PC-3 (cell line): ENCODE measurements at regions not wholly inside any gene's neighbourhood (a gene's known extent, or its start where the extent isn't known, plus 50 kb on each side); places are given as distances from the start of the nearest gene placed in this dataset.

ENCODE experiments used
- ATAC-seq: fragments of 200-7000 bp; cut with Tn5 transposase; 2 replicates; pipeline ENCODE4 v1.9.1; 2020; ENCODE audit warnings: mild to moderate bottlenecking, moderate library complexity
- BruUV-seq: library from RNA; stranded (reverse); fragments of 400-500 nt; replicated peaks from 2 replicates; lab custom pipeline; 2021; lab: Mats Ljungman, UMichigan
- CTCF ChIA-PET: fragments of 300-600 bp; sonication (Branson Sonifier 250); formaldehyde crosslinking; loops from one replicate; lab custom pipeline; 2022; ENCODE audit warnings: antibody characterized with exemption; lab: Charles Lee
- POLR2A ChIA-PET: fragments of 300-600 bp; sonication (Branson Sonifier 250); formaldehyde crosslinking; loops from one replicate; lab custom pipeline; 2022; ENCODE audit warnings: antibody characterized with exemption; ENCODE audit not compliant: unreplicated experiment; lab: Charles Lee
- DNase-seq: peaks from one replicate; pipeline ENCODE4 v3.0.0-alpha.2; 2015
- H2AFZ ChIP-seq: fragments of 300-600 bp; sonication (generic); 2 replicates; pipeline ENCODE4 v1.6.0; 2016; ENCODE audit warnings: antibody characterized with exemption, low read length
- H3F3A ChIP-seq: fragments of 300-600 bp; sonication (generic); one replicate; pipeline ENCODE4 v1.6.0; 2017; ENCODE audit warnings: antibody characterized with exemption, low read length, control low read depth, mild to moderate bottlenecking; ENCODE audit not compliant: unreplicated experiment
- H3K27ac ChIP-seq: fragments of 300-600 bp; sonication (generic); 2 replicates; pipeline ENCODE4 v1.5.1; 2016; ENCODE audit warnings: mild to moderate bottlenecking, low read length
- H3K27me3 ChIP-seq: fragments of 300-600 bp; sonication (generic); 2 replicates; pipeline ENCODE4 v1.6.1; 2016; ENCODE audit warnings: low read length, mixed read lengths
- H3K36me3 ChIP-seq: fragments of 300-600 bp; sonication (generic); 2 replicates; pipeline ENCODE4 v1.6.1; 2016; ENCODE audit warnings: low read depth, mixed run types, low read length, mixed read lengths
- H3K4me1 ChIP-seq: fragments of 300-600 bp; sonication (generic); 2 replicates; pipeline ENCODE4 v1.5.1; 2016; ENCODE audit warnings: low read length; ENCODE audit not compliant: insufficient read depth
- H3K4me2 ChIP-seq: fragments of 300-600 bp; sonication (generic); 2 replicates; pipeline ENCODE4 v1.6.0; 2016; ENCODE audit warnings: low read length
- H3K4me3 ChIP-seq: fragments of 300-600 bp; sonication (generic); 2 replicates; pipeline ENCODE4 v1.5.1; 2016; ENCODE audit warnings: mild to moderate bottlenecking, low read length, mixed read lengths
- H3K79me2 ChIP-seq: fragments of 300-600 bp; sonication (generic); 2 replicates; pipeline ENCODE4 v1.6.1; 2017; ENCODE audit warnings: low read length, mixed read lengths
- H3K9ac ChIP-seq: fragments of 300-600 bp; sonication (generic); 2 replicates; pipeline ENCODE4 v1.6.0; 2016; ENCODE audit warnings: mild to moderate bottlenecking, low read length
- H3K9me2 ChIP-seq: fragments of 300-600 bp; sonication (generic); replicated peaks from 2 replicates; pipeline ENCODE4 v1.6.1; 2016; ENCODE audit warnings: mixed run types, low read length, mixed read lengths
- H3K9me3 ChIP-seq: fragments of 300-600 bp; sonication (generic); 2 replicates; pipeline ENCODE4 v1.6.1; 2016; ENCODE audit warnings: low read length, mixed read lengths
- H4K20me1 ChIP-seq: fragments of 300-600 bp; sonication (generic); 2 replicates; pipeline ENCODE4 v1.6.1; 2016; ENCODE audit warnings: low read length, mixed read lengths
- EZH2 ChIP-seq: fragments of 300-600 bp; sonication (generic); IDR thresholded peaks from one replicate; pipeline ENCODE4 v1.6.1; 2017; ENCODE audit warnings: antibody characterized with exemption, mild to moderate bottlenecking, low read length; ENCODE audit not compliant: unreplicated experiment
- EZH2phosphoT487 ChIP-seq: fragments of 300-600 bp; sonication (generic); IDR thresholded peaks from 2 replicates; pipeline ENCODE4 v1.6.1; 2018; ENCODE audit warnings: mild to moderate bottlenecking, antibody characterized with exemption, low read length, borderline replicate concordance
- intact Hi-C: fragments of 100-400 bp; cut with micrococcal nuclease; formaldehyde crosslinking; loops from 2 replicates; pipeline ENCODE4 v1.9.0; 2023
- TF ChIP-seq, protein P1 (sequence below): fragments of 300-600 bp; sonication (generic); conservative IDR thresholded peaks from 2 replicates; pipeline ENCODE4 v1.5.1; 2017; ENCODE audit warnings: antibody characterized with exemption, low read depth, mild to moderate bottlenecking, low read length

- ChIA-PET POLR2A (no interaction called here), CTCF (no interaction called here)
- ATAC-seq: no peak
- no peak overlapping the region for H2AFZ ChIP-seq
- H3K27ac ChIP-seq: no peak overlapping the region
- H4K20me1 ChIP-seq: no peaks in the 10 kb centered on the region
- DNase-seq: no peak
- BruUV-seq: no TSS peak
- H3K79me2 ChIP-seq: no peaks in the 10 kb centered on the region
- no peaks in the 10 kb centered on the region for H3K9me2 ChIP-seq
- H3K9ac ChIP-seq: no peak overlapping the region
- no peaks in the 10 kb centered on the region for H3K36me3 ChIP-seq
- intact Hi-C loops: no loop called here
- H3K4me1 ChIP-seq: no peaks in the 10 kb centered on the region
- no peak overlapping the region for H3K4me2 ChIP-seq
- H3K27me3 ChIP-seq: no peaks in the 10 kb centered on the region
- TF ChIP-seq EZH2phosphoT487 (no peak), EZH2 (no peak)
- TF ChIP-seq, protein P1, sequence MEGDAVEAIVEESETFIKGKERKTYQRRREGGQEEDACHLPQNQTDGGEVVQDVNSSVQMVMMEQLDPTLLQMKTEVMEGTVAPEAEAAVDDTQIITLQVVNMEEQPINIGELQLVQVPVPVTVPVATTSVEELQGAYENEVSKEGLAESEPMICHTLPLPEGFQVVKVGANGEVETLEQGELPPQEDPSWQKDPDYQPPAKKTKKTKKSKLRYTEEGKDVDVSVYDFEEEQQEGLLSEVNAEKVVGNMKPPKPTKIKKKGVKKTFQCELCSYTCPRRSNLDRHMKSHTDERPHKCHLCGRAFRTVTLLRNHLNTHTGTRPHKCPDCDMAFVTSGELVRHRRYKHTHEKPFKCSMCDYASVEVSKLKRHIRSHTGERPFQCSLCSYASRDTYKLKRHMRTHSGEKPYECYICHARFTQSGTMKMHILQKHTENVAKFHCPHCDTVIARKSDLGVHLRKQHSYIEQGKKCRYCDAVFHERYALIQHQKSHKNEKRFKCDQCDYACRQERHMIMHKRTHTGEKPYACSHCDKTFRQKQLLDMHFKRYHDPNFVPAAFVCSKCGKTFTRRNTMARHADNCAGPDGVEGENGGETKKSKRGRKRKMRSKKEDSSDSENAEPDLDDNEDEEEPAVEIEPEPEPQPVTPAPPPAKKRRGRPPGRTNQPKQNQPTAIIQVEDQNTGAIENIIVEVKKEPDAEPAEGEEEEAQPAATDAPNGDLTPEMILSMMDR: no peak
- H3F3A ChIP-seq: no peaks in the 10 kb centered on the region
- no peaks in the 10 kb centered on the region for H3K9me3 ChIP-seq
- H3K4me3 ChIP-seq: no peak overlapping the region
Observed at GRCh38 chr12:72774023-72774422, 501.9 kb downstream of the TRHDE start.

DNA sequence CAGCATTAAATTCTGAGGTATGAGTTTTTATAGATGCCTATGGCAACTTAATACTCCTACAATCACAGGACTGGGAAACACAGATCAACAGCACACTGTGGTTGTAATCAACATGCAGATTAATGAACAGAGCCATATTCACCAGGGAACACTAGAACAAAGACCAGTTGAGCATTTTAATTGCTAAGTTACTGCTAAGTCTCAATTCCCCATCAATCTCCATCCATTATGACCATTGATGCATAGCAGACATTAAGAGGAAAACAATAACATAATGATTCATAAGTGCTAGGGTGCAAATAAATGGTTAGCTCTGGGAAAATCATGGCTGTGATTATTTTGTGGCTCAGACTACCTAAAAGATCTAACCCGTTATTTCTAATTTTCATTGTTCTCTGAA, 505.6 kb downstream of the TRHDE start:
- ChIA-PET POLR2A (no interaction called here), CTCF (no interaction called here)
- DNase-seq: no peak
- BruUV-seq: no TSS peak
- no peaks in the 10 kb centered on the region for H3K79me2 ChIP-seq
- no peaks in the 10 kb centered on the region for H3K9me2 ChIP-seq
- no peaks in the 10 kb centered on the region for H3K36me3 ChIP-seq
- H2AFZ ChIP-seq: no peak overlapping the region
- H4K20me1 ChIP-seq: no peaks in the 10 kb centered on the region
- no peak for TF ChIP-seq EZH2
- TF ChIP-seq, protein P1: no peak
- no peak for TF ChIP-seq EZH2phosphoT487
- H3K27me3 ChIP-seq: no peaks in the 10 kb centered on the region
- H3K27ac ChIP-seq: no peak overlapping the region
- H3K9ac ChIP-seq: no peak overlapping the region
- intact Hi-C loops: no loop called here
- H3K4me2 ChIP-seq: no peak overlapping the region
- ATAC-seq: no peak
- H3F3A ChIP-seq: no peaks in the 10 kb centered on the region
- no peak overlapping the region for H3K4me3 ChIP-seq
- no peaks in the 10 kb centered on the region for H3K4me1 ChIP-seq
- no peaks in the 10 kb centered on the region for H3K9me3 ChIP-seq

DNA sequence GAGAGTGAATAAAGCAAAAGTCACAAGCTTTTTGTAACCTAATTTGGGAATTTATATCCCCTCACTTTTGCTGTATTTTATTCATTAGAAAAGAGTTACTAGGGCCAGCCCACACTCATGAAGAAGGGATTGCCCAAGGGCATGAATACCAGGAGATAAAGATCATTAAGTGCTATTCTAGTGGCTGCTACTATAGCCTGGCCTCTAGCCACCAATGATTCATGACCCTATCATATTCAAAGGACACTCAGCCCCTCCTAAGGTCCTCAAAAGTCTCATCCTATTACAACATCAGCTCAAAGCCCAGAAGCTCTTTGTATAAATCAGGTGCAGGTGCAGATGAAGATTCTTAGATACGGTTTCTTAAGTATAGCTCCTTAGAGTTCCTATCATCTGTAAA, 518.1 kb downstream of the TRHDE start:
- ChIA-PET CTCF (no interaction called here), POLR2A (no interaction called here)
- Histone ChIP-seq H3K4me3 (no peak overlapping the region), H4K20me1 (no peaks in the 10 kb centered on the region), H3K36me3 (no peaks in the 10 kb centered on the region), H3F3A (no peaks in the 10 kb centered on the region), H3K9me2 (no peaks in the 10 kb centered on the region), H2AFZ (no peak overlapping the region), H3K9me3 (no peaks in the 10 kb centered on the region), H3K27ac (no peak overlapping the region), H3K4me1 (peaks cover 11% of the 10 kb centered on the region), H3K27me3 (no peaks in the 10 kb centered on the region), H3K9ac (no peak overlapping the region), H3K79me2 (no peaks in the 10 kb centered on the region), H3K4me2 (no peak overlapping the region)
- intact Hi-C loops: no loop called here
- TF ChIP-seq EZH2phosphoT487: no peak
- TF ChIP-seq EZH2: no peak
- TF ChIP-seq, protein P1: no peak
- BruUV-seq: no TSS peak
- peak; percentile 99 for ATAC-seq
- DNase-seq: peak; percentile 89
